DOHH2 (cell line): ENCODE measurements at regions not wholly inside any gene's neighbourhood (a gene's known extent, or its start where the extent isn't known, plus 50 kb on each side); places are given as distances from the start of the nearest gene placed in this dataset.

Source experiments
- H3F3A ChIP-seq: fragments of 200-600 bp; sonication (generic), shearing (Covaris generic); 2 replicates; pipeline ENCODE4 v1.6.0; 2016; ENCODE audit warnings: antibody characterized with exemption, mild to moderate bottlenecking; ENCODE audit not compliant: control insufficient read depth, insufficient read depth
- H3K27ac ChIP-seq: fragments of 200-600 bp; sonication (generic); 2 replicates; pipeline ENCODE4 v1.5.1; 2014; ENCODE audit warnings: low read depth, mild to moderate bottlenecking, low read length, moderate library complexity
- H3K27me3 ChIP-seq: fragments of 200-600 bp; sonication (generic); 2 replicates; pipeline ENCODE4 v1.6.1; 2014; ENCODE audit warnings: mild to moderate bottlenecking, low read length, mixed read lengths; ENCODE audit not compliant: control insufficient read depth
- H3K36me3 ChIP-seq: fragments of 200-600 bp; sonication (generic); 2 replicates; pipeline ENCODE4 v1.6.1; 2014; ENCODE audit warnings: mild to moderate bottlenecking, low read length, moderate library complexity, mixed read lengths; ENCODE audit not compliant: control insufficient read depth
- H3K4me1 ChIP-seq: fragments of 200-600 bp; sonication (generic); 2 replicates; pipeline ENCODE4 v1.6.1; 2014; ENCODE audit warnings: mild to moderate bottlenecking, low read length, mixed read lengths; ENCODE audit not compliant: control insufficient read depth
- H3K4me2 ChIP-seq: fragments of 200-600 bp; sonication (generic); 2 replicates; pipeline ENCODE4 v1.6.0; 2014; ENCODE audit warnings: mild to moderate bottlenecking, low read length, moderate library complexity
- H3K4me3 ChIP-seq: fragments of 200-600 bp; sonication (generic); 2 replicates; pipeline ENCODE4 v1.5.1; 2014; ENCODE audit warnings: mild to moderate bottlenecking, low read length, mixed read lengths
- H3K79me2 ChIP-seq: fragments of 200-600 bp; sonication (generic); 2 replicates; pipeline ENCODE4 v1.6.1; 2014; ENCODE audit warnings: mild to moderate bottlenecking, low read length, mixed read lengths; ENCODE audit not compliant: control insufficient read depth
- H3K9me2 ChIP-seq: fragments of 200-600 bp; sonication (generic); replicated peaks from 2 replicates; pipeline ENCODE4 v1.6.1; 2014; ENCODE audit warnings: mild to moderate bottlenecking, low read length, mixed read lengths; ENCODE audit not compliant: control insufficient read depth
- H3K9me3 ChIP-seq: fragments of 200-600 bp; sonication (generic); 2 replicates; pipeline ENCODE4 v1.6.1; 2014; ENCODE audit warnings: antibody characterized with exemption, low read length, mixed read lengths; ENCODE audit not compliant: control insufficient read depth, insufficient read depth
- H4K20me1 ChIP-seq: fragments of 200-600 bp; sonication (generic); 2 replicates; pipeline ENCODE4 v1.6.0; 2014; ENCODE audit warnings: low read depth, mild to moderate bottlenecking, antibody characterized with exemption, low read length, moderate library complexity; ENCODE audit not compliant: control insufficient read depth, insufficient read depth
- EZH2phosphoT487 ChIP-seq: fragments of 200-600 bp; sonication (generic); IDR thresholded peaks from 2 replicates; pipeline ENCODE4 v1.6.1; 2017; ENCODE audit warnings: borderline replicate concordance, mild to moderate bottlenecking, antibody characterized with exemption, low read length, moderate library complexity, mixed read lengths
- TF ChIP-seq, protein P1 (sequence below): fragments of 200-600 bp; sonication (generic); IDR thresholded peaks from one replicate; pipeline ENCODE4 v1.5.1; 2014; ENCODE audit warnings: antibody characterized with exemption, mild to moderate bottlenecking, low read depth, low read length; ENCODE audit not compliant: poor library complexity, severe bottlenecking

DNA sequence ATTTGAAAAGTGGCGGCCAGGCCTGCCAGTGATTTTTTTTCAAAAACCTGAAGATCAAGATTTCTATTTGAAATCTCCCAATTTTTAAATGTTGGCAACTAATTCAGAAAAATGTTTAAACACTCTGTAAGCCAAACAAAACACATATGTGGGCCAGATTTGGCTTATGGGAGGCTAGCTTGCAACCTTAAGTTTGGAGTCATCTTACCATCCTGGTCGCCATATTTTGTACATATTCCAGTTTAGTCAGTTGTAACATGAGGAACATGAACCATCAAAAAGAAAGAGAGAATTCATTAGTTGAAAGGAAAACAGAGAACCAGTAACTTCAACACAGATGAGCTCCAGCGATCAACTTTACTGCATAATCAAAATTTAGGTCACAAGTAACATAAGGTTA is 115.4 kb downstream of the TMEM26 start:
- no peaks in the 10 kb centered on the region for H3K4me1 ChIP-seq
- no peak overlapping the region for H3K27ac ChIP-seq
- TF ChIP-seq, protein P1, sequence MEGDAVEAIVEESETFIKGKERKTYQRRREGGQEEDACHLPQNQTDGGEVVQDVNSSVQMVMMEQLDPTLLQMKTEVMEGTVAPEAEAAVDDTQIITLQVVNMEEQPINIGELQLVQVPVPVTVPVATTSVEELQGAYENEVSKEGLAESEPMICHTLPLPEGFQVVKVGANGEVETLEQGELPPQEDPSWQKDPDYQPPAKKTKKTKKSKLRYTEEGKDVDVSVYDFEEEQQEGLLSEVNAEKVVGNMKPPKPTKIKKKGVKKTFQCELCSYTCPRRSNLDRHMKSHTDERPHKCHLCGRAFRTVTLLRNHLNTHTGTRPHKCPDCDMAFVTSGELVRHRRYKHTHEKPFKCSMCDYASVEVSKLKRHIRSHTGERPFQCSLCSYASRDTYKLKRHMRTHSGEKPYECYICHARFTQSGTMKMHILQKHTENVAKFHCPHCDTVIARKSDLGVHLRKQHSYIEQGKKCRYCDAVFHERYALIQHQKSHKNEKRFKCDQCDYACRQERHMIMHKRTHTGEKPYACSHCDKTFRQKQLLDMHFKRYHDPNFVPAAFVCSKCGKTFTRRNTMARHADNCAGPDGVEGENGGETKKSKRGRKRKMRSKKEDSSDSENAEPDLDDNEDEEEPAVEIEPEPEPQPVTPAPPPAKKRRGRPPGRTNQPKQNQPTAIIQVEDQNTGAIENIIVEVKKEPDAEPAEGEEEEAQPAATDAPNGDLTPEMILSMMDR: no peak
- no peak for TF ChIP-seq EZH2phosphoT487
- no peak overlapping the region for H3K4me2 ChIP-seq
- H3K9me2 ChIP-seq: no peaks in the 10 kb centered on the region
- no peaks in the 10 kb centered on the region for H4K20me1 ChIP-seq
- H3K9me3 ChIP-seq: no peaks in the 10 kb centered on the region
- H3K27me3 ChIP-seq: no peaks in the 10 kb centered on the region
- no peaks in the 10 kb centered on the region for H3F3A ChIP-seq
- H3K36me3 ChIP-seq: no peaks in the 10 kb centered on the region
- H3K4me3 ChIP-seq: no peak overlapping the region
- no peaks in the 10 kb centered on the region for H3K79me2 ChIP-seq

DNA sequence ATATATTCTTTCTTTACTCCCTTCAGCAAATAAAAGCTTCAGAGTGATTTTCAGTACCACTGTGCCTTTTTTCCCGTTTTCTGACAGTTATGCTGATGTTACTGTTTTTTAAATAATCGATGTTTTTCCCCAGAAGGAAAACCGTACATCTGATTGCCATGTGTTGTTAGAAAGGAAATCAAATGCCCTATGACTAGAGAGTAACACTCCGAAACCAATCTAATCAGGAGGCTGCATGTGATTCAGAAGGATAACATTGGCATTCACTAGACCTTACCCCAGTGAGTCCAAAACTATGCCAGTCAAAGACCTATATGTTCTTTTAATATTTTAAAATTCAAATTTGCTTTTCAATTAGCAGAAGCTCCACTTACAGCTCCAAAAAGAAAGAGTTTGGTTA is 116.3 kb downstream of the TMEM26 start:
- Histone ChIP-seq H3K27me3 (no peaks in the 10 kb centered on the region), H3K27ac (no peak overlapping the region), H3K79me2 (no peaks in the 10 kb centered on the region), H3K36me3 (no peaks in the 10 kb centered on the region), H3K4me1 (no peaks in the 10 kb centered on the region), H3K9me2 (no peaks in the 10 kb centered on the region), H3K9me3 (no peaks in the 10 kb centered on the region), H3K4me2 (no peak overlapping the region), H3K4me3 (no peak overlapping the region), H4K20me1 (no peaks in the 10 kb centered on the region), H3F3A (no peaks in the 10 kb centered on the region)
- TF ChIP-seq EZH2phosphoT487: no peak
- TF ChIP-seq, protein P1: no peak

DNA sequence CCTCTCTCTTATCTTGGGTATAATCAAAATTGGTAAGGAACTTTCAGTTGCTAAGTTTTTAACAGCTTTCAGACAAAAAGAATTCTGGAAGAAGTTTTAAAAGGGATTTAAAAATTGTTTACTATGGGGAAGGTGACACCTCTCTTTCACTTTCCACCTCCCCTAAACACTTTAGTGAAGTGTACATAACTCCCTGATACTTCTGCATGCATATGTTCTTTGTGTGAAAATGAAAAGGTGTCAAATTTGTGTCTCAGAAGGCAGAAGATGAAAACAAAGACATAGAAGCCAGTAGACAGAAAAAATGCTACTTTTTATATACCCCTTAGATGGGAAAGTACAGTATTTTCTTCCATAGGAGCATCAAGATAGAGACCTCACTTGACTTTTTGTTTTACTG is 117.8 kb downstream of the TMEM26 start:
- Histone ChIP-seq H3K36me3 (no peaks in the 10 kb centered on the region), H3K79me2 (no peaks in the 10 kb centered on the region), H3K27me3 (no peaks in the 10 kb centered on the region), H3F3A (no peaks in the 10 kb centered on the region), H3K4me2 (no peak overlapping the region), H3K9me3 (no peaks in the 10 kb centered on the region), H3K4me3 (no peak overlapping the region), H4K20me1 (no peaks in the 10 kb centered on the region), H3K9me2 (no peaks in the 10 kb centered on the region), H3K4me1 (no peaks in the 10 kb centered on the region), H3K27ac (no peak overlapping the region)
- TF ChIP-seq, protein P1: no peak
- TF ChIP-seq EZH2phosphoT487: no peak

DNA sequence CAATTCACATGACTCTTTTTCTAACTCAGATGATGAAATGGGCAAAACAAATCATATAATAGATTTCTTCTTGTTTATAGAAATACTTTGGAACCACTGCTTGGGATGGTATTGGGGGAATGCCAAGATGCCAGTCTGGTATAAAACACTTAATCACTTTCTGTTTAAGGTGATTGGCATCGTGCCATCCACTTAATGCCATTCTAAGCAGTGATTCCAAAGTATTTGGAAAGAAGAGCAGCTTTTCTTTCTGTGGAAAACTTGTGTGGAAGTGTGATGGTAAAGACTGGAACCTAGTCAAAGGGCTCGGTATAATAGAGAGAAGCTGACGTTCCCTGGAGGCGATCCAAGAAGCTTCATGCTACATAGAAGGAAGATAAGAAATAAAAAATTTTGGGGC is 120.6 kb downstream of the TMEM26 start:
- no peak overlapping the region for H3K27ac ChIP-seq
- no peaks in the 10 kb centered on the region for H3K9me2 ChIP-seq
- H3K79me2 ChIP-seq: no peaks in the 10 kb centered on the region
- H3K36me3 ChIP-seq: no peaks in the 10 kb centered on the region
- TF ChIP-seq, protein P1: no peak
- TF ChIP-seq EZH2phosphoT487: no peak
- H4K20me1 ChIP-seq: no peaks in the 10 kb centered on the region
- no peaks in the 10 kb centered on the region for H3K27me3 ChIP-seq
- no peaks in the 10 kb centered on the region for H3K4me1 ChIP-seq
- no peak overlapping the region for H3K4me2 ChIP-seq
- no peaks in the 10 kb centered on the region for H3K9me3 ChIP-seq
- no peaks in the 10 kb centered on the region for H3F3A ChIP-seq
- no peak overlapping the region for H3K4me3 ChIP-seq
